ENCODE measurements at regions not wholly inside any gene's neighbourhood (a gene's known extent, or its start where the extent isn't known, plus 50 kb on each side); places are given as distances from the start of the nearest gene placed in this dataset.

- TF ChIP-seq GATA2 (IDR thresholded peaks at IDR 0.05; ENCODE audit: low read depth, low read length) (no peak), GATA3 (IDR thresholded peaks at IDR 0.05; ENCODE audit: low read depth, low read length) (no peak)
Observed at GRCh38 chr15:93257920-93258319, 168.9 kb upstream of the RGMA start.

Data from SH-SY5Y (cell line).